ENCODE measurements at regions not wholly inside any gene's neighbourhood (a gene's known extent, or its start where the extent isn't known, plus 50 kb on each side); places are given as distances from the start of the nearest gene placed in this dataset.

DNA sequence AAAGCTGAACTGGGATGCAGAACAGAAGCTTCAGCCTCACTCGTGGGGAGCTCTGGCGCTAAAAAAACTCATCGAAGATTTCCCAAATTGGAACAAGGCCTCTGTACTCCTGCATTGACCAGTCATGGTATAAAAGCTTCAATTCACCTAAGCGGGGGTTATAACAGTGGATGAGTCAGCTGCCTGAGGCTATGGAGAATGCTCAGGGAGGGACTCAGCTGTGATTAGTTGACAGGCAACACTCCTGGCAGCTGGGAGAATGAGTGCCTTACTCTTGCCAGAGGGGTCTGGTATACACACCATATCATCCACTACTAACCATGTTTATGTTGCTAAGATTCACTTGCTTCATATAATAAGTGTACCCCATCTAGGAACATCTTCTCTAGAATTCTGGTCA is 350.6 kb upstream of the VRK2 start:
- TF ChIP-seq, protein P1, sequence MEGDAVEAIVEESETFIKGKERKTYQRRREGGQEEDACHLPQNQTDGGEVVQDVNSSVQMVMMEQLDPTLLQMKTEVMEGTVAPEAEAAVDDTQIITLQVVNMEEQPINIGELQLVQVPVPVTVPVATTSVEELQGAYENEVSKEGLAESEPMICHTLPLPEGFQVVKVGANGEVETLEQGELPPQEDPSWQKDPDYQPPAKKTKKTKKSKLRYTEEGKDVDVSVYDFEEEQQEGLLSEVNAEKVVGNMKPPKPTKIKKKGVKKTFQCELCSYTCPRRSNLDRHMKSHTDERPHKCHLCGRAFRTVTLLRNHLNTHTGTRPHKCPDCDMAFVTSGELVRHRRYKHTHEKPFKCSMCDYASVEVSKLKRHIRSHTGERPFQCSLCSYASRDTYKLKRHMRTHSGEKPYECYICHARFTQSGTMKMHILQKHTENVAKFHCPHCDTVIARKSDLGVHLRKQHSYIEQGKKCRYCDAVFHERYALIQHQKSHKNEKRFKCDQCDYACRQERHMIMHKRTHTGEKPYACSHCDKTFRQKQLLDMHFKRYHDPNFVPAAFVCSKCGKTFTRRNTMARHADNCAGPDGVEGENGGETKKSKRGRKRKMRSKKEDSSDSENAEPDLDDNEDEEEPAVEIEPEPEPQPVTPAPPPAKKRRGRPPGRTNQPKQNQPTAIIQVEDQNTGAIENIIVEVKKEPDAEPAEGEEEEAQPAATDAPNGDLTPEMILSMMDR (conservative IDR thresholded peaks at IDR 0.05; ENCODE audit: low read depth, low read length), result no peak
- no peak for TF ChIP-seq EZH2 (IDR thresholded peaks at IDR 0.05; ENCODE audit: low read length, unreplicated experiment)
